B cell (primary cell): ENCODE measurements at regions not wholly inside any gene's neighbourhood (a gene's known extent, or its start where the extent isn't known, plus 50 kb on each side); places are given as distances from the start of the nearest gene placed in this dataset.

Source experiments
- EZH2 ChIP-seq: IDR thresholded peaks from 2 replicates; pipeline ENCODE4 v1.6.1; 2012; ENCODE audit warnings: borderline replicate concordance, low read depth, mild to moderate bottlenecking, moderate library complexity, low read length; ENCODE audit not compliant: insufficient read depth, poor library complexity, severe bottlenecking
- TF ChIP-seq, protein P1 (sequence below): fragments of 200-600 bp; IDR thresholded peaks from one replicate; pipeline ENCODE4 v1.8.0; 2022; ENCODE audit warnings: antibody characterized with exemption, mild to moderate bottlenecking

DNA sequence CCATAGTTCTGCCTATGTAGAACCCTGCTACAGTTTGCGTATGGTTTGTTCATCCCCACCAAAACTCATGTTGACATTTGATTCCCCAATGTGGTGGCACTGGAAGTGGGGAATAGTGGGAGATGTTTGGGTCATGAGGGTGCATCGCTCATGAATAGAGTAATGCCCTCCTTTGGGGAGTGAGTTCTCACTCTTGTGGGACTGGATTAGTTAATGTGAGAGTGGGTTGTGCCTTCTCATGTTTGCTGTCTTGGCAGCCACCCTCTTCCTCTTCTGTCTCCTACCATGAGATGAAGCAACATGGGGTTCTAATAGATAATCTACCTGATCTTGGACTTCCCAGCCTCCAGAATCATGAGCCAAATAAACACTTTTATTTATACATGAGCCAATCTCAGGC is 237.2 kb upstream of the APCDD1 start:
- TF ChIP-seq, protein P1, sequence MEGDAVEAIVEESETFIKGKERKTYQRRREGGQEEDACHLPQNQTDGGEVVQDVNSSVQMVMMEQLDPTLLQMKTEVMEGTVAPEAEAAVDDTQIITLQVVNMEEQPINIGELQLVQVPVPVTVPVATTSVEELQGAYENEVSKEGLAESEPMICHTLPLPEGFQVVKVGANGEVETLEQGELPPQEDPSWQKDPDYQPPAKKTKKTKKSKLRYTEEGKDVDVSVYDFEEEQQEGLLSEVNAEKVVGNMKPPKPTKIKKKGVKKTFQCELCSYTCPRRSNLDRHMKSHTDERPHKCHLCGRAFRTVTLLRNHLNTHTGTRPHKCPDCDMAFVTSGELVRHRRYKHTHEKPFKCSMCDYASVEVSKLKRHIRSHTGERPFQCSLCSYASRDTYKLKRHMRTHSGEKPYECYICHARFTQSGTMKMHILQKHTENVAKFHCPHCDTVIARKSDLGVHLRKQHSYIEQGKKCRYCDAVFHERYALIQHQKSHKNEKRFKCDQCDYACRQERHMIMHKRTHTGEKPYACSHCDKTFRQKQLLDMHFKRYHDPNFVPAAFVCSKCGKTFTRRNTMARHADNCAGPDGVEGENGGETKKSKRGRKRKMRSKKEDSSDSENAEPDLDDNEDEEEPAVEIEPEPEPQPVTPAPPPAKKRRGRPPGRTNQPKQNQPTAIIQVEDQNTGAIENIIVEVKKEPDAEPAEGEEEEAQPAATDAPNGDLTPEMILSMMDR = no peak
- no peak for TF ChIP-seq EZH2
